ENCODE measurements at regions not wholly inside any gene's neighbourhood (a gene's known extent, or its start where the extent isn't known, plus 50 kb on each side); places are given as distances from the start of the nearest gene placed in this dataset.

GRCh38 chr4:151603377-151603776, 157.4 kb downstream of the GATB start:
- no peak for ATAC-seq
- in situ Hi-C loops (cut with HindIII; ENCODE audit: low pct_unique_long_range_greater_than_20kb, low sequenced_read_pairs) = no loop called here

GRCh38 chr4:151604238-151604637, 156.6 kb downstream of the GATB start:
- Histone ChIP-seq H3K9me3 (ENCODE audit: control insufficient read depth, insufficient read depth, low read depth, low read length) (no peaks in the 10 kb centered on the region), H3K4me1 (ENCODE audit: control insufficient read depth, insufficient read depth, low read length) (no peaks in the 10 kb centered on the region), H3K4me3 (ENCODE audit: low read depth in 2 of 2, low read length in 2 of 2) (no peak overlapping the region), H3K36me3 (ENCODE audit: control insufficient read depth, insufficient read depth, low read length) (no peaks in the 10 kb centered on the region), H3K27me3 (ENCODE audit: control insufficient read depth, insufficient read depth, low read length) (no peaks in the 10 kb centered on the region), H3K27ac (ENCODE audit: low read length) (no peak overlapping the region)
- ChIA-PET POLR2A (interaction anchor here (0.5 kb wide), 1 partner anchor 442 kb away, joined by 5 read pairs; no protein-coding TSS in a partner anchor), CTCF (interaction anchor here (0.5 to 0.7 kb wide), 2 partner anchors 461 to 1175 kb away, joined by 3 read pairs; no protein-coding TSS in a partner anchor)
- no peak for TF ChIP-seq TCF7L2 (IDR thresholded peaks at IDR 0.05; ENCODE audit: low read depth, low read length)
- TF ChIP-seq REST (IDR thresholded peaks at IDR 0.05; ENCODE audit: insufficient read depth in 1 of 2, low read depth in 2 of 2, low read length in 1 of 2) = no peak
- TF ChIP-seq CTCF (IDR thresholded peaks at IDR 0.05) = peak; percentile 54
- no peak for TF ChIP-seq SIN3A (IDR thresholded peaks at IDR 0.05; ENCODE audit: borderline replicate concordance, insufficient read depth, low read depth, low read length)
- ATAC-seq (no peak), DNase-seq (ENCODE audit: low read depth, low spot score) (no peak)
- no TSS peak for BruUV-seq (replicated peaks)
- intact Hi-C loops (cut with micrococcal nuclease; ENCODE audit: unreplicated experiment) (no loop called here), in situ Hi-C loops (cut with HindIII; ENCODE audit: low pct_unique_long_range_greater_than_20kb, low sequenced_read_pairs) (no loop called here)

More at GRCh38 chr4:151603377-151603776, 157.4 kb downstream of the GATB start:
- no peak overlapping the region for H3K27ac ChIP-seq (ENCODE audit: low read length)
- ChIA-PET POLR2A (no interaction called here), CTCF (no interaction called here)
- no peaks in the 10 kb centered on the region for H3K4me1 ChIP-seq (ENCODE audit: control insufficient read depth, insufficient read depth, low read length)
- no peak overlapping the region for H3K4me3 ChIP-seq (ENCODE audit: low read depth in 2 of 2, low read length in 2 of 2)
- H3K27me3 ChIP-seq (ENCODE audit: control insufficient read depth, insufficient read depth, low read length) = no peaks in the 10 kb centered on the region
- no TSS peak for BruUV-seq (replicated peaks)
- no peaks in the 10 kb centered on the region for H3K9me3 ChIP-seq (ENCODE audit: control insufficient read depth, insufficient read depth, low read depth, low read length)
- H3K36me3 ChIP-seq (ENCODE audit: control insufficient read depth, insufficient read depth, low read length) = no peaks in the 10 kb centered on the region
- no peak for TF ChIP-seq POLR2AphosphoS5 (IDR thresholded peaks at IDR 0.05; ENCODE audit: low read depth, low read length)
- no peak for TF ChIP-seq TCF7L2 (IDR thresholded peaks at IDR 0.05; ENCODE audit: low read depth, low read length)
- no peak for TF ChIP-seq CTCF (IDR thresholded peaks at IDR 0.05)
- no peak for TF ChIP-seq REST (IDR thresholded peaks at IDR 0.05; ENCODE audit: insufficient read depth in 1 of 2, low read depth in 2 of 2, low read length in 1 of 2)
- no peak for TF ChIP-seq SIN3A (IDR thresholded peaks at IDR 0.05; ENCODE audit: borderline replicate concordance, insufficient read depth, low read depth, low read length)
- intact Hi-C loops (cut with micrococcal nuclease; ENCODE audit: unreplicated experiment) = no loop called here
- no peak for DNase-seq (ENCODE audit: low read depth, low spot score)
